Thoracic aorta (tissue), 2 donors: ENCODE measurements at regions not wholly inside any gene's neighbourhood (a gene's known extent, or its start where the extent isn't known, plus 50 kb on each side); places are given as distances from the start of the nearest gene placed in this dataset.
A peak's percentile ranks its signal among the peaks of the same experiment; 100 is the strongest.

Experiments used
- ATAC-seq: fragments of 150-250 bp; one replicate; pipeline ENCODE4 v1.8.0; 2017; ENCODE audit warnings: low read depth; ENCODE audit not compliant: insufficient number of reproducible peaks, low FRiP score
- DNase-seq: peaks from one replicate; pipeline ENCODE4 v3.0.0-alpha.2; 2020; ENCODE audit warnings: low spot score
- H3K27ac ChIP-seq, 2 donors: fragments of 200-600 bp; sonication (generic); 1 replicate in 1 of 2; 2 replicates in 1 of 2; pipeline ENCODE4 v1.5.1; 2016; ENCODE audit warnings: mild to moderate bottlenecking in 2 of 2, moderate library complexity in 2 of 2
- H3K27me3 ChIP-seq: fragments of 200-600 bp; sonication (generic); replicated peaks from 2 replicates; pipeline ENCODE4 v1.6.0; 2016; ENCODE audit warnings: mild to moderate bottlenecking; ENCODE audit not compliant: insufficient read depth
- H3K36me3 ChIP-seq: fragments of 200-600 bp; sonication (generic); one replicate; pipeline ENCODE4 v1.5.1; 2016
- H3K4me1 ChIP-seq, 2 donors: fragments of 200-600 bp; sonication (generic); 1 replicate in 1 of 2; 2 replicates in 1 of 2; pipeline versions ENCODE4 v1.5.1 to v1.6.0; 2016; ENCODE audit warnings: low read depth in 2 of 2, mild to moderate bottlenecking in 1 of 2; ENCODE audit not compliant: control insufficient read depth in 1 of 2
- H3K4me3 ChIP-seq: fragments of 200-600 bp; sonication (generic); 2 replicates; pipeline ENCODE4 v1.5.1; 2016; ENCODE audit warnings: mild to moderate bottlenecking
- H3K9me3 ChIP-seq: fragments of 200-600 bp; sonication (generic); 2 replicates; pipeline ENCODE4 v1.5.1; 2016
- CTCF ChIP-seq: fragments of 200-600 bp; sonication (generic); IDR thresholded peaks from one replicate; pipeline ENCODE4 v1.5.1; 2019; ENCODE audit warnings: antibody characterized with exemption

GRCh38 chr18:61729322-61729721 lies 163.5 kb downstream of the RNF152 start:
- ATAC-seq, result no peak
- no peaks in the 10 kb centered on the region for H3K9me3 ChIP-seq
- no peak for TF ChIP-seq CTCF
- no peaks in the 10 kb centered on the region for H3K27me3 ChIP-seq
- H3K4me1 ChIP-seq, result peaks cover 17 to 59% of the 10 kb centered on the region in 2 donors
- H3K36me3 ChIP-seq, result no peaks in the 10 kb centered on the region
- H3K27ac ChIP-seq, result peak overlapping the region in 1 of 2 donors; percentile 5
- no peak for DNase-seq
- no peak overlapping the region for H3K4me3 ChIP-seq

DNA sequence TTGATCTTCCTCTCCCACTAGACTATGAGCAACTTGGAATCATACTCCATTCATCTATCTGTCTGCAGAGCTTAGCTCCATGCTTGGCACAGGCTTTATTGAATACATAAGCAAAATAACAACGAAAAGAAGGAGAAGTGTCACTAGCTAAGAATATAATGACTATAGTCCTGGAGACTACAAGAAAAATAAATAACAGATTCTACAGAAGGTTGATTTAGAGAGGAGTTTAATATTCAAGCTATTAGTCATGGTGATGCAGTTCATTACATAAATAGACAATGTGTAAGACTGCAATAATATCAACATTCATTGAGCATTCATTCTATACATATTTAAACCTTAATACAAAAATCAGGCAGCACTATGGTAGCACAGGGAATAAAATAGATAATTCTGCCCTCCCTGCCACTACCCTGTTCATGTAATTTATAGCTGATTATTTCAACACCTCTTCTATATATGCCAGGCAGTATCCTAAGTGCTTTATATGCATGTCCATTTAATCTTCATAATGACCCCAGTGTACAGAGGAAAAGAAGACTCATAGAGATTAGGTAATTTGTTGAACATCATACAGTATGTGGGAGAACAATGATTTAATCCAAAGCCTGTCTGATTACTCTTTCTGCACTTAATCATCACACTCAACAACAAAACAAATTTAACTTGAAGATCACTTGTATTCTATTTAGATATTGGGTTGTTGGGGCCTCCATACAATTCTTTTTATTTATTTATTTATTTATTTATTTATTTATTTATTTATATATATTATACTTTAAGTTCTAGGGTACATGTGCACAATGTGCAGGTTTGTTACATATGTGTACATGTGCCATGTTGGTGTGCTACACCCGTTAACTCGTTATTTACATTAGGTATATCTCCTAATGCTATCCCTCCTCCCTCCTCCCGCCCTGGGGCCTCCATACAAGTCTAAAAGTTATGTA lies 165.3 kb downstream of the RNF152 start:
- Histone ChIP-seq H3K27ac (no peak overlapping the region), H3K9me3 (no peaks in the 10 kb centered on the region), H3K4me3 (no peak overlapping the region), H3K36me3 (no peaks in the 10 kb centered on the region), H3K27me3 (no peaks in the 10 kb centered on the region), H3K4me1 (peaks cover 10 to 41% of the 10 kb centered on the region in 2 donors)
- ATAC-seq (peak; percentile 35), DNase-seq (no peak)
- TF ChIP-seq CTCF, result no peak

DNA sequence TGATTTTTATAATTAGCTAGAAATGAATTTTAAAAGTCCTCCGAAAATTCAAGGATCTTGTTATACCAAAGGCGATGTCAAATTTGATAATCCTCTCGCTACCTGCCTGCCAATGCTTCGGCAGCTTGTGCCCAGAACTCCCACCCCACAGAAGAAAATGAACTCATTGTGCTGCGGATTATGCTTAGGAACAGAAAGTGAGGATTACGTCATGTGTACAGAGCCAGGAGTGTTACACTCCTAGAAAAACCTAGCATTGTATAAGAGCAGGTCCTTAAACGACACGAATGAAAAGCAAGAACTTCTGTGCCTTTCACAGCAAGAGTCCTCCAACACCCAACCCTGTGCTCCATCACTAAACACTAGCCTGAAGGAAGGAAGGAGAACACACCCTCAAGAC lies 168.3 kb downstream of the RNF152 start:
- no peak for TF ChIP-seq CTCF
- Histone ChIP-seq H3K27me3 (no peaks in the 10 kb centered on the region), H3K4me1 (peaks cover 0 to 19% of the 10 kb centered on the region in 2 donors), H3K36me3 (no peaks in the 10 kb centered on the region), H3K9me3 (no peaks in the 10 kb centered on the region), H3K4me3 (no peak overlapping the region), H3K27ac (no peak overlapping the region)
- DNase-seq (no peak), ATAC-seq (no peak)

DNA sequence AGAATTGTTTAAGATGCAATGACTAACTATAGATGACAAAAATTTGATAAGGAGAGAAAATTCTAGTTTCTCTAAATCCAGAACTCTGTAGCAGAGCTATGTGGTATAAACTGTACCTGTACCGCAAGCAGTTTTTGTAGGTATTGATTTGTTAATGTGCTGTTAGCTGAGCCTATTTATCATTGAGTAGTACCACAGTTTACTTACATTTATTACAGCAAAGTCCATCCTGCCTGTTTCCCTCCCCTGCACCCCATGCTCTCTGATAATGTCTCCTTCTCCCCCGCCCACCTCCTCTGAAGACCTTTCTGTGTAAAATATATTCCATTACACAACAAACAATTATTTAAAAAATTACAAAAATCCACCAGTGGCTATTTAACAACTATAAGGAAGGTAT lies 170.6 kb downstream of the RNF152 start:
- Histone ChIP-seq H3K27ac (no peak overlapping the region), H3K9me3 (no peaks in the 10 kb centered on the region), H3K27me3 (no peaks in the 10 kb centered on the region), H3K4me1 (peaks cover 0 to 4% of the 10 kb centered on the region in 2 donors), H3K4me3 (no peak overlapping the region), H3K36me3 (no peaks in the 10 kb centered on the region)
- ATAC-seq, result no peak
- no peak for TF ChIP-seq CTCF
- DNase-seq, result no peak

GRCh38 chr18:61720496-61720895 lies 172.3 kb downstream of the RNF152 start:
- Histone ChIP-seq H3K9me3 (no peaks in the 10 kb centered on the region), H3K27me3 (no peaks in the 10 kb centered on the region), H3K4me3 (no peak overlapping the region), H3K36me3 (no peaks in the 10 kb centered on the region), H3K4me1 (no peaks in the 10 kb centered on the region), H3K27ac (no peak overlapping the region)
- ATAC-seq (no peak), DNase-seq (no peak)
- TF ChIP-seq CTCF, result no peak
